ENCODE measurements at regions not wholly inside any gene's neighbourhood (a gene's known extent, or its start where the extent isn't known, plus 50 kb on each side); places are given as distances from the start of the nearest gene placed in this dataset.

DNA sequence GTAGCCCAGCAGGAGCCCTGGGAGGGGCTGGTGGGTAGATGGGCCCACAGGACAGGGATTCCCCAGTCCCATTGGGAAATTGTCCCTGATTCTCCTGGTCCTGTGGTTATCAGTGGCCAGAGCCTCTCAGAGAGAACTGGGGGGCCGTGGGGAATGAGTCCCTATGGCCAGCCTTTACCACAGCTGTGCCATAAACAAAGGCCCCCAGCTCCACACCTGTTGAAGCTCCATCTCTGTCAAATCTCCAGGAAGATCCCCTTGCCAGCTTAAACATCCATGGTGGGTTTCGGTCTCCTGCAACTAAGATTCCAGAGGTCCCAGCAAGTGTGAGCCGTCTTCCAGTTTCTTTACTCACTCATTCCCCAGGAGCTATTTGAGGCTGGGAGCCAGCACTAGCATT lies 897.1 kb downstream of the LRRTM4 start:
- no peak for TF ChIP-seq ISL1 (CRISPR knock-in tag; IDR thresholded peaks at IDR 0.05)
- TF ChIP-seq CSDC2 (CRISPR knock-in tag; IDR thresholded peaks at IDR 0.05) = no peak
- no peak for TF ChIP-seq ESRRG (CRISPR knock-in tag; IDR thresholded peaks at IDR 0.05)
- TF ChIP-seq ZNF8 (CRISPR knock-in tag; IDR thresholded peaks at IDR 0.05) = no peak
- no peak for TF ChIP-seq RARB (CRISPR knock-in tag; IDR thresholded peaks at IDR 0.05)
- no peak for TF ChIP-seq ZFP30 (CRISPR knock-in tag; IDR thresholded peaks at IDR 0.05)
- no peak for TF ChIP-seq OSR1 (CRISPR knock-in tag; IDR thresholded peaks at IDR 0.05)
- no peak for ATAC-seq

DNA sequence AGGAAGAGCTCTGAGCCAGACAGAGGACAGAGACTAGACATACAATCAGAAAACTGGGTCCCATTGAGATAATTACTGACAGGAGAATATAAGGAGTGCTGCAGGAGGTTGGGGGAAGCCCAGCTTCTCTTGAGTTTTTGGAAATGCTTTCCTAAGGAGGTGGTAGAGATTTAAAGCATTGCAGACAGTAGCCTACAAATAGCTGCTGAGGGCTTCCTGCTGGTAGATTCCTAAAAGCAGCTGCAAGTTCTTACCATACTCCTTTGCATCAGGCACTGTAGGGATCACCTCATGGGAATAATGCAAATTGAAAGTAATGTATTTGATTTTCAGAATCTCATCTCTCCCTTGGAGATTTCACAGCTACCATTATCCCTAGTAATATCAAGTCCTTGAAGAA lies 902.6 kb upstream of the GCFC2 start:
- no peak for ATAC-seq
- TF ChIP-seq ZFP30 (CRISPR knock-in tag; IDR thresholded peaks at IDR 0.05) = no peak
- TF ChIP-seq, protein P1, sequence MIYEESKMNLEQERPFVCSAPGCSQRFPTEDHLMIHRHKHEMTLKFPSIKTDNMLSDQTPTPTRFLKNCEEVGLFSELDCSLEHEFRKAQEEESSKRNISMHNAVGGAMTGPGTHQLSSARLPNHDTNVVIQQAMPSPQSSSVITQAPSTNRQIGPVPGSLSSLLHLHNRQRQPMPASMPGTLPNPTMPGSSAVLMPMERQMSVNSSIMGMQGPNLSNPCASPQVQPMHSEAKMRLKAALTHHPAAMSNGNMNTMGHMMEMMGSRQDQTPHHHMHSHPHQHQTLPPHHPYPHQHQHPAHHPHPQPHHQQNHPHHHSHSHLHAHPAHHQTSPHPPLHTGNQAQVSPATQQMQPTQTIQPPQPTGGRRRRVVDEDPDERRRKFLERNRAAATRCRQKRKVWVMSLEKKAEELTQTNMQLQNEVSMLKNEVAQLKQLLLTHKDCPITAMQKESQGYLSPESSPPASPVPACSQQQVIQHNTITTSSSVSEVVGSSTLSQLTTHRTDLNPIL (CRISPR knock-in tag; IDR thresholded peaks at IDR 0.05; ENCODE audit: low read depth) = no peak
- no peak for TF ChIP-seq TOX (CRISPR knock-in tag; IDR thresholded peaks at IDR 0.05; ENCODE audit: borderline replicate concordance)
- TF ChIP-seq, protein P2, sequence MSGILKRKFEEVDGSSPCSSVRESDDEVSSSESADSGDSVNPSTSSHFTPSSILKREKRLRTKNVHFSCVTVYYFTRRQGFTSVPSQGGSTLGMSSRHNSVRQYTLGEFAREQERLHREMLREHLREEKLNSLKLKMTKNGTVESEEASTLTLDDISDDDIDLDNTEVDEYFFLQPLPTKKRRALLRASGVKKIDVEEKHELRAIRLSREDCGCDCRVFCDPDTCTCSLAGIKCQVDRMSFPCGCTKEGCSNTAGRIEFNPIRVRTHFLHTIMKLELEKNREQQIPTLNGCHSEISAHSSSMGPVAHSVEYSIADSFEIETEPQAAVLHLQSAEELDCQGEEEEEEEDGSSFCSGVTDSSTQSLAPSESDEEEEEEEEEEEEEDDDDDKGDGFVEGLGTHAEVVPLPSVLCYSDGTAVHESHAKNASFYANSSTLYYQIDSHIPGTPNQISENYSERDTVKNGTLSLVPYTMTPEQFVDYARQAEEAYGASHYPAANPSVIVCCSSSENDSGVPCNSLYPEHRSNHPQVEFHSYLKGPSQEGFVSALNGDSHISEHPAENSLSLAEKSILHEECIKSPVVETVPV (CRISPR knock-in tag; IDR thresholded peaks at IDR 0.05) = no peak
- no peak for TF ChIP-seq ZNF70 (CRISPR knock-in tag; IDR thresholded peaks at IDR 0.05)
- TF ChIP-seq ZNF565 (CRISPR knock-in tag; conservative IDR thresholded peaks at IDR 0.05; ENCODE audit: low read depth) = no peak
- TF ChIP-seq, protein P3, sequence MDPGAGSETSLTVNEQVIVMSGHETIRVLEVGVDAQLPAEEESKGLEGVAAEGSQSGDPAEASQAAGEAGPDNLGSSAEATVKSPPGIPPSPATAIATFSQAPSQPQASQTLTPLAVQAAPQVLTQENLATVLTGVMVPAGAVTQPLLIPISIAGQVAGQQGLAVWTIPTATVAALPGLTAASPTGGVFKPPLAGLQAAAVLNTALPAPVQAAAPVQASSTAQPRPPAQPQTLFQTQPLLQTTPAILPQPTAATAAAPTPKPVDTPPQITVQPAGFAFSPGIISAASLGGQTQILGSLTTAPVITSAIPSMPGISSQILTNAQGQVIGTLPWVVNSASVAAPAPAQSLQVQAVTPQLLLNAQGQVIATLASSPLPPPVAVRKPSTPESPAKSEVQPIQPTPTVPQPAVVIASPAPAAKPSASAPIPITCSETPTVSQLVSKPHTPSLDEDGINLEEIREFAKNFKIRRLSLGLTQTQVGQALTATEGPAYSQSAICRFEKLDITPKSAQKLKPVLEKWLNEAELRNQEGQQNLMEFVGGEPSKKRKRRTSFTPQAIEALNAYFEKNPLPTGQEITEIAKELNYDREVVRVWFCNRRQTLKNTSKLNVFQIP (CRISPR knock-in tag; IDR thresholded peaks at IDR 0.05; ENCODE audit: borderline replicate concordance, low read depth) = no peak

- no peak for TF ChIP-seq ZNF565 (CRISPR knock-in tag; conservative IDR thresholded peaks at IDR 0.05; ENCODE audit: low read depth)
- no peak for TF ChIP-seq ESRRG (CRISPR knock-in tag; IDR thresholded peaks at IDR 0.05)
- TF ChIP-seq ZFP3 (CRISPR knock-in tag; IDR thresholded peaks at IDR 0.05) = no peak
- no peak for TF ChIP-seq GLIS3 (CRISPR knock-in tag; IDR thresholded peaks at IDR 0.05)
- ATAC-seq = no peak
Observed at GRCh38 chr2:76612764-76613163, 902.0 kb upstream of the GCFC2 start.

- no peak for ATAC-seq
- no peak for TF ChIP-seq TCF4 (CRISPR knock-in tag; IDR thresholded peaks at IDR 0.05; ENCODE audit: borderline replicate concordance)
- TF ChIP-seq TOX (CRISPR knock-in tag; IDR thresholded peaks at IDR 0.05; ENCODE audit: borderline replicate concordance) = no peak
- no peak for TF ChIP-seq ESRRG (CRISPR knock-in tag; IDR thresholded peaks at IDR 0.05)
Observed at GRCh38 chr2:76610451-76610850, 899.7 kb upstream of the GCFC2 start.

GRCh38 chr2:76599732-76600368 lies 889.1 kb upstream of the GCFC2 start:
- TF ChIP-seq ARNTL (CRISPR knock-in tag; IDR thresholded peaks at IDR 0.05; ENCODE audit: borderline replicate concordance, low read depth) (no peak), ZNF565 (CRISPR knock-in tag; conservative IDR thresholded peaks at IDR 0.05; ENCODE audit: low read depth) (no peak), ZNF8 (CRISPR knock-in tag; IDR thresholded peaks at IDR 0.05) (no peak), PPARA (CRISPR knock-in tag; IDR thresholded peaks at IDR 0.05; ENCODE audit: borderline replicate concordance) (no peak), ZC3H10 (CRISPR knock-in tag; IDR thresholded peaks at IDR 0.05) (no peak), RARB (CRISPR knock-in tag; IDR thresholded peaks at IDR 0.05) (no peak), TOX (CRISPR knock-in tag; IDR thresholded peaks at IDR 0.05; ENCODE audit: borderline replicate concordance) (no peak)
- TF ChIP-seq, protein P3 (CRISPR knock-in tag; IDR thresholded peaks at IDR 0.05; ENCODE audit: borderline replicate concordance, low read depth) = no peak
- TF ChIP-seq, protein P2 (CRISPR knock-in tag; IDR thresholded peaks at IDR 0.05) = no peak
- peak; percentile 95 for ATAC-seq

Data from SK-N-SH treated with all-trans-retinoic acid at 6 μM for 48 hours (cell line).